A204.1 (cell line): ENCODE measurements at regions not wholly inside any gene's neighbourhood (a gene's known extent, or its start where the extent isn't known, plus 50 kb on each side); places are given as distances from the start of the nearest gene placed in this dataset.
"Not testable (repeated sequence)": the region's sequence is repeated elsewhere in the genome, so short reads cannot be mapped to it uniquely, and the experiment has no call there.

ENCODE experiments used
- FAIRE-seq: peaks from 2 replicates; lab custom pipeline; 2012; peaks lifted over from hg19 to GRCh38; lab: Jason Lieb, UNC

DNA sequence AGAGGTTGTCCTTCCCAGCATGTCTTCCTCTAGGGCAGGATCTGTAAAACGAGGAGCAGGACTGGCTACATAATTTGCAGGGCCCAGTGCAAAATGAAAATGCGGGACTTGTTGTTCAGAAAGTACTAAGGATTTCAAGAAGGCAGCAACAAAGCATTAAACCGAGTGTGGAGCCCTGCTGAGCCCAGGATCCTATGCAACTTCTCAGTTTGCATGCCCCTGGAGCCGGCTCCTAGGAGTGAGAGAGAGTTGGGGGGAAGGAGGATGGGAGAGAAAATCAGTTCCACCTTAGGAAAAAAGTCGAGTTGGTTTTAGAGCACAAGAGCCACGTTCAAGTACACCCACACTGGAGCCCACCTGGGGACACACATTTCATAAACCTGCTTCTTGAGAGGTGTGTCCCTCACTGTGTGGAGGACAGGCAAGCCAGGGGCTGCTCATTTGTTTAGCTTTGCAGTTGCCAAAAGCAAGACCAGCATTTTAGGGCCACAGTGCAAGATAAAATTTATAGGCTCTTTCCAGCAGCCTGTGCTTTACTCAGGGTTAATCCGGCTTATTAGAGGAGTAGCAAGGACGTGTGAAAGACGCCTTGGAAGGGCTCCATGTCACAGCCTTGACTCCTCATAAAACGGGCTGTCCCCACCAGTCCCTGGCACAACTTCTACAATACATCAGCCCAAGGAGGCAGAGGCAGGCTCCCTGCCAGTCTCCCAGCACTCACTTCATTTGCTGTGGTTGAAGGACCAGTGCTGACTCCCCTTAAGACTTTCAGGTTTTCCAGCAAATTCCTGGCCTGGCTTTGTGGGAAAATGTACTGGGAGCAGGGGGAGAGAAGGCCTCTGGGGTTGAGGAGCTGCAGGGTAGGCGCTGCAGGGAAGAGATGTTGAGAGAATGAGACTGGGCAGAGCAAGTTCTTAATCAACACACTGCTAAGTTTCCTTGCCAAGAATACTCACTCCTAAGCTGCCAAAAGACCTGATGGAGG, 159.7 kb upstream of the SEMA6A start:
- FAIRE-seq, result no peak

DNA sequence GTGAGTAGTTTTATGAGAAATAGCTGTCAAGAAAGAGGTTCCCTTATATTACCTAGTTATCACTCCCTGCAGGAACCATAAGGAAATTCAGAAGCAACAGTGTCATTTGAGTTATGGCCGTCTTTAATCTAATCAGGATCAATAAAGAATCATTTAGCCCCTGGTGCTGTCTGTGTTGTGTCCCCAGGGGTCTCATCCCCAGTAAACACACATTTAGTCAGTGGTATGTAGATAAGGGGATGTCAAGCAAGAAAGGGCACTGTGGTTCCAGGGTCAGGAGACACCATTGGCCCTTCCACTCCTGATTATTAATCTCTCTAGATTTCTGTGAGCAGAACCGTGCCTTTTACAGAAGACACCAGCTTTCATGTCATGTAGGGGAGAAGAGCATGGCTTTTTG, 158.0 kb upstream of the SEMA6A start:
- FAIRE-seq, result no peak

DNA sequence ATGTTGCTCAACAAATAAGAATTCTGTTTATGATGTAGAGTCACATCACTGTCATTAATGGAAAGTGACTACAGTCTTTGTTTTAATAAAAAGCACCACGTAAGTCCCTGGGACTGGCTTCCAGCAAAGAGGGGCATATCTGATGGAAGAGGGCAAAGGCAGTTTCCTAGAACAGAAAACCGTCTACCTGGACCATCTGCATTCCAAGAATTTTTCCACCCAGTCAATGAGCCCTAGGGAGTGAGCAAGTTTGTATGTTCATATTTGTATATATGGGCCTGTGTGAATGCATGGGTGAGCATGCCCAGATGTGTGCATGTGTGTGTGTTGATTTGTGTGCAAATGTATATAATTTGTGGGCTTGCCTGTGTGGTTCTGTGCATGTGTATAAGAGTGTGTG, 156.8 kb upstream of the SEMA6A start:
- no peak for FAIRE-seq

DNA sequence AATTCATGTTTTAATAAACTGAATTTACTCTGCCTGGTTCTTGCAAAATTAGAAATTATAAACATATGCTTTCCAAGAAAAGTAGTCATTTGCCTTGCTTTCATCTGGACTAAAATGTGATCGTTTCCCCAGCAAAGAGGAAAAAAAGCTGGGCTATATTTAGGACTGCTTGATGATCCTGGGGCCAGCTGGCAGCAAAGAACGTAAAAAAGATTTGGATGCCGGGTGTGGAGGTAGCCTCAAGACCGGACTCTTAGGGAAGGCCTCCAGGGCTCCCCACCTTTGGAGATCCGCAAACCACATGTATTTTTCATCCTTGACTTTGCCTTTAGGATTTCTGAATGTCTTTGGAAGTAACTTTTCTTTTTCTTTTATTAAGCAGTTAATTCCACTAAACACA, 156.1 kb upstream of the SEMA6A start:
- no peak for FAIRE-seq

GRCh38 chr5:116730185-116730584, 155.6 kb upstream of the SEMA6A start:
- no peak for FAIRE-seq

DNA sequence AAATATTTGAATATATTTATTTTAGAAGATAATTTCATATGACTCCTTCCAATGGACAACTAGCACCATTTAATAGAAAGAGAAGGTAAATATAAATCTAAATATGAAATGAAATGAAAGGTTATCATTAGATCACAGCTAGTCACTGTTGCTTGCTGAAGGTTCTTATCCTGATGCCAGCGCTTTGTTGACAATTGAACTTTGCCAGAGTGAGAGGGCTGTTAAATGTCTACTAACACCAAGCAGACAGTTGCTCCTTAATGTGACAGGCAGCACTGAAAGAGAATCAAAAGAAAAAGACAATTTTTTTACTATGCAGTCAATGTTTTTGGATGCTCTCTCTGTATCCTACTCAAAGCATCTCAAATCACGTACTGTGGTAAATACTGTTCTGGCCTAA, 152.6 kb upstream of the SEMA6A start:
- no peak for FAIRE-seq

- not testable (repeated sequence) for FAIRE-seq
Observed at GRCh38 chr5:116726180-116726579, 151.6 kb upstream of the SEMA6A start.

DNA sequence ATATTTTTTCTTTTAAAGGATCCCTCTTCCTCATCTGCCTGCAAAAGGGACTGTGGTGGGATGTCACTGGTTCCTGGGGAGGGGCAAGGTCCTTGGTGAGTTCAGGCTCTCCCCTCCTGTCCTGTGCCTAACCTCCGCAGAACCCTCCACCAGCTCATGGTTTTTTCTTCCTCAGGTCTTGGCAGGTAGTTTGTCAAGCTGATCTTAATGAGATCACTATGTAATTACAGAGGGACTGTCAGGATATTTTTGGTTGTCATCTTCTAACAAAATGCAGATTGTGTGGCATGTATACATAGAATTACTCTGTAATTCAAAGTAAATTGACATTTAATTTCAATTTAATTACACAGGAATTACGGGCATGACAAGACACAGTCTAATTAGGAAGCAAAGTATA, 150.3 kb upstream of the SEMA6A start:
- no peak for FAIRE-seq

GRCh38 chr5:116722651-116723050, 148.0 kb upstream of the SEMA6A start:
- FAIRE-seq, result no peak

DNA sequence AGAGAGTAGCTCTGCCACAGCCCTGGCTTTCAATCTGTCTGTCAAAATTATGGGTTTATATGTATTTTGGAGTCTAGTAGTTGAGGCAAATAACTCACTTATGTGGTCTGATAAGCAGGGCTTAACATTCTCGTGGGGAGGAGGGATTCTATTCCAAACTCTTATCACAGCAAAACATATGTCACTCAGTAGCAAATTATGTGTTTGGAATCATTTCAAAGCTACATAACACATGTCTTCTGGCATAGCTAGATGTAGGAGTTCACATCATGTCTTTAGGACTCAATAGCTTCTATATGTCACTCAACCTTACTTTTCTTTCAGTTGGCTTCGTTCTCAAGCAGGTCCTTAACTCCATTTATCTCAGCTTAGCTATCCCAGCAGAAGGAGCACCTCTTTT, 144.5 kb upstream of the SEMA6A start:
- FAIRE-seq, result no peak

DNA sequence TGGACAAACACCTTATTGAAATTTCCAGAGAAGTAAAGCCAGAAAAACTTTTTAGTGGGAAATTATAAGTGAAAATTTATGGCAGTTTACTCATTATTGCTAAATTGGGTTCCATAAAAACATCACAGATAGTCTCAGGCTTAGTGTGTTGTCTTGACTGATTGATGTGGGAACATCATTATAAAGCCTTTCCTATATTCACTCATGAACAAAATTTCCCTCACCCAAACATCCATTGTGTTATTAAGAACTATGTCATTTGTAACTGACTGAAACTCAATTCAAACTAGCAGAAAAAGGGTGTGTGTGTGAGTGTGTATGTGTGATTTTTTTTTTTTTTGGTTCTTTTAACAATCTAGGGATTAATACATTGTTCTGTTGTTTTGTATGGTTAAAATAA, 143.7 kb upstream of the SEMA6A start:
- FAIRE-seq, result no peak

GRCh38 chr5:116709082-116709481, 134.5 kb upstream of the SEMA6A start:
- no peak for FAIRE-seq

- peak; percentile 94 for FAIRE-seq
Observed at GRCh38 chr5:116705121-116705519, 130.5 kb upstream of the SEMA6A start.

GRCh38 chr5:116703941-116704340, 129.3 kb upstream of the SEMA6A start:
- FAIRE-seq, result no peak

- FAIRE-seq, result no peak
Observed at GRCh38 chr5:116703328-116703727, 128.7 kb upstream of the SEMA6A start.

DNA sequence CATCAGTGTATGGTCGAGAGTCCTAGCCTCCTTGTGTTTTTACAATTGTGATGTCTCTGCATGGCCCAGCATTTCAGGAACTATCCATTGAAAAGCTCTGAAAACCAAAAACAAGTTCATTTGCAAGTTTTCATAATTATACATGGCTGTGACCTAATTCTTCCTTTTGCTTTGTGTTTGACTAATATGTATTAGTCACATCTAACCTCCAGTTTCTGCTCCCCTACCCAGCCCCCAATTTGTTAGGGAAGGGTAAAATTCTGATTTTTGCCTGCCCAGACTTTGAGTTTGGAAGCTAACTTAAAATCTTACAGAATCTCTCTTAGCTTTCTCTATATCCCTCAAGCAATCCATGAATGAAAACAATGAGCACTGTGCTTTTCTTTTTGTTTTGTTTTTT, 128.2 kb upstream of the SEMA6A start:
- no peak for FAIRE-seq

DNA sequence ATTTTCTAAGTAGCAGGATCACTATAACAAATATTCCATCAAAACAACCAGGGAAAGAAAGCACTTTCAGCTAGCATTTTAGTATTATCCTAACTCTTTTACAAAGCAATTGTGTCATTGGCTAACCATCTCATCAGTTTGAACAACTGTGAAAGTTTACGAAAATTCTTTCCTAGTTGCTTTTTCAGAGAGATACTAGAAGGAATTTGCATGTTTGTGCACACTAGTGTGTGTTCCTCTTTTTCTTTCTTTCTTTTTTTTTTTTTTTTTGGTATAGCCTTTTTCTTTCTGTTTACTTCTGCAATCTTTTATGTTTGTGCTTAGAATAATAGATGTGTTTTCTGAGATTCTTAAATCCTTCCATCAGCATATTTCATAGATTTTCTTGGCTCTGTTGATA, 124.7 kb upstream of the SEMA6A start:
- no peak for FAIRE-seq

DNA sequence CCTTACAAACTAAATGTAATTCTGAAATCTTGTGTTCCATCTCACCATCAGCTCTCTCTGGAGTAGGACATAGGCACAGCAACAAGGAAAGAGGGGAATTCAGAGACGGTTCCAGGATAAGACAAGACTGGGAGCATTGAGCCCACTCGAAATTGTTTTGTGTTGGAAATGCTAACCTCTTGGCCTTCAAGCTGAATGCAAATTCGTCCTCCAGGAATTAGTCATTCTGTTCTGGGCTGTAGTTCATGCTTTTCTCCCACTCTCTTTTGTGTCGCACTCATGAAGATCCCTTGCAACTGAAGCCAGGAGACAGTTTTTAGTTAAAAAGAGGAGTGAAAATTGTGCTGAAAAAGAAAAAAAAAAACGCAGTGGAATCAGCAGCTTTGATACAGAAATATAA, 121.7 kb upstream of the SEMA6A start:
- FAIRE-seq, result no peak

GRCh38 chr5:116695681-116696080, 121.1 kb upstream of the SEMA6A start:
- FAIRE-seq, result no peak

GRCh38 chr5:116686438-116686837, 111.8 kb upstream of the SEMA6A start:
- no peak for FAIRE-seq

- no peak for FAIRE-seq
Observed at GRCh38 chr5:116685931-116686330, 111.3 kb upstream of the SEMA6A start.

- no peak for FAIRE-seq
Observed at GRCh38 chr5:116685069-116685468, 110.4 kb upstream of the SEMA6A start.

DNA sequence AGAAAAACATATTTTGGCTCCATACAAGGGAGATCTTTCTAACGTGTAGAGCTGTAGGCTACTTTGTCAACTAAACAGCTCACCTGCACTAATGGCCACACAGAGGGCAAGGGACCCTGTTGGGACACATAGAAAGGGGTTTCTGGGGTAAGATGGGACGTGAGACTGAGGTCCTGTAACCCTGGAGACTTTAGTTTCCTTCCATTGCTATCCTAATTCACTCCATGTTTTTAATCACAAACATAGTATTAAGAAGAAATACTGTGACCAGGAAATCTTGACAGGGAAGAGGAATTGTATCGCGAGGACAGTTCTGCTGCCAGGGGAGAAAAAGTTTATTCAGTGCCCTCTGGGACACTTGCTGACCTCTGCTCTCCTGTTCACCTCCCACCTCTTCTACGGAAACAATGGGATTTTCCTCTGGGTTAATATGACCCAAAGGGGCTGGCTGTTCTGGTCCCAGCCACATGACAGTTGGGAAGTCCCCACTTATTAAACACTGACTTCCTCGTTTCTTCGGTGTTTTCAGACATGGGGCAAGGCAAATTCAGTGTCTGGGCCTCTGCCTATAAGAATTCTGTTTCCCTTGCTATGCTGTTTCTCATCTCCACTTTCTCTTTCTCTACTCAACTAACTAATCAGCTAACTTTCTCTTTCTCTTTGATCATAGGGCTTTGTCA, 106.9 kb upstream of the SEMA6A start:
- no peak for FAIRE-seq

DNA sequence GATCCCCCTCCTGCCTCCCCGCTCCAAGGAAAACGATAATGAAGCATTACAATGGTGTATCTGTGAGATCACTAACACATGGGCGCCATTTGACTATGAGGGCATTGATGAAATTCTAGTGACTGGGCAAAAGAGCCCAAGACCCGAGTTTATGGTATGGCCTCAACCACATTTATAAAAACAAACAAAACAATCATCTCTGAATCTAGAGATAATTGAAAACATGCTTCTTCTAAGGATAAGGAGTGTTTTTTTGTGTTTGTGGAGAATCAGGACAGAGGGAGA, 100.9 kb upstream of the SEMA6A start:
- no peak for FAIRE-seq
